ENCODE measurements at regions not wholly inside any gene's neighbourhood (a gene's known extent, or its start where the extent isn't known, plus 50 kb on each side); places are given as distances from the start of the nearest gene placed in this dataset.

- TF ChIP-seq CTCF (IDR thresholded peaks at IDR 0.05) (no peak), POLR2A (IDR thresholded peaks at IDR 0.05) (no peak)
- Histone ChIP-seq H3K4me1 (no peaks in the 10 kb centered on the region), H3K27me3 (no peaks in the 10 kb centered on the region), H3K27ac (no peak overlapping the region), H3K9me3 (no peaks in the 10 kb centered on the region), H3K4me3 (no peak overlapping the region), H3K36me3 (no peaks in the 10 kb centered on the region)
- no peak for DNase-seq
These were observed 417.2 kb downstream of the TTLL7 start for GRCh38 chr1:83581747-83582146.

GRCh38 chr1:83574791-83575190 lies 424.1 kb downstream of the TTLL7 start:
- Histone ChIP-seq H3K9me3 (no peaks in the 10 kb centered on the region), H3K36me3 (no peaks in the 10 kb centered on the region), H3K27me3 (no peaks in the 10 kb centered on the region), H3K4me3 (no peak overlapping the region), H3K4me1 (no peaks in the 10 kb centered on the region), H3K27ac (no peak overlapping the region)
- no peak for TF ChIP-seq CTCF (IDR thresholded peaks at IDR 0.05)
- TF ChIP-seq POLR2A (IDR thresholded peaks at IDR 0.05), result no peak
- no peak for DNase-seq

- TF ChIP-seq CTCF (IDR thresholded peaks at IDR 0.05) (no peak), POLR2A (IDR thresholded peaks at IDR 0.05) (no peak)
These were observed 425.2 kb downstream of the TTLL7 start for GRCh38 chr1:83573776-83574175.

GRCh38 chr1:83571536-83571935 lies 427.4 kb downstream of the TTLL7 start:
- H3K27me3 ChIP-seq, result no peaks in the 10 kb centered on the region
- H3K36me3 ChIP-seq, result no peaks in the 10 kb centered on the region
- H3K4me1 ChIP-seq, result no peaks in the 10 kb centered on the region
- H3K27ac ChIP-seq, result no peak overlapping the region
- no peak overlapping the region for H3K4me3 ChIP-seq
- no peaks in the 10 kb centered on the region for H3K9me3 ChIP-seq
- TF ChIP-seq POLR2A (IDR thresholded peaks at IDR 0.05) (no peak), CTCF (IDR thresholded peaks at IDR 0.05) (no peak)
- no peak for DNase-seq

More at GRCh38 chr1:83573776-83574175, 425.2 kb downstream of the TTLL7 start:
- no peak overlapping the region for H3K4me3 ChIP-seq
- H3K36me3 ChIP-seq, result no peaks in the 10 kb centered on the region
- DNase-seq, result no peak
- no peaks in the 10 kb centered on the region for H3K4me1 ChIP-seq
- H3K27me3 ChIP-seq, result no peaks in the 10 kb centered on the region
- no peak overlapping the region for H3K27ac ChIP-seq
- no peaks in the 10 kb centered on the region for H3K9me3 ChIP-seq

- Histone ChIP-seq H3K4me1 (no peaks in the 10 kb centered on the region), H3K36me3 (no peaks in the 10 kb centered on the region), H3K27ac (no peak overlapping the region), H3K27me3 (no peaks in the 10 kb centered on the region), H3K9me3 (no peaks in the 10 kb centered on the region), H3K4me3 (no peak overlapping the region)
- DNase-seq, result no peak
- TF ChIP-seq CTCF (IDR thresholded peaks at IDR 0.05) (no peak), POLR2A (IDR thresholded peaks at IDR 0.05) (no peak)
These were observed 437.6 kb downstream of the TTLL7 start for GRCh38 chr1:83561346-83561745.

All from Peyer's patch (tissue), 4 donors.